Stimulated activated naive CD4-positive, alpha-beta T cell treated with Interleukin-2 at 50 U/mL for 16 hours (primary cell): ENCODE measurements at regions not wholly inside any gene's neighbourhood (a gene's known extent, or its start where the extent isn't known, plus 50 kb on each side); places are given as distances from the start of the nearest gene placed in this dataset.

Experiments
- DNase-seq: peaks from one replicate; lab custom pipeline; 2025; lab: John Stamatoyannopoulos, UW

GRCh38 chr5:56545016-56545415 lies 270.3 kb upstream of the MAP3K1 start:
- DNase-seq = no peak

GRCh38 chr5:56543441-56544388 lies 271.6 kb upstream of the MAP3K1 start:
- DNase-seq = no peak

- no peak for DNase-seq
These were observed 275.1 kb upstream of the MAP3K1 start for GRCh38 chr5:56540266-56540665.

DNA sequence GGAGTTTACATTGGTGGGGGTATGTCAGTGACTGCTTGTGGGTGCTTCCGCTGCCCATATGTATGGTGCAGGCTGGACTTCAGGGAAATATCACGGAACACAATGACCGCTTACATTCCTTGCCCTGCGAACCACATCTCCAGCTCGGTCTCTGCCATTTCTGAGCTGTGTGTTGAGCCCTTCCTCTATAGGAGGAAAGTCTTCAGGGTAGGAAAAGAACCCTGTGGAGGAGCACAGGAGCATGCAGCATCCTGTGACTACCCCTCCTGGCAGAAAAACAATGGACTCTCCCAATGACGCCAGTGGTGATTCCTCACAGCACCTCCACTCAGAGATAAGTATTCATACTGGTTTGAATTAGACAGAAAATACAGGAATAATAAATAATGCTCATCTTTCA lies 276.8 kb upstream of the MAP3K1 start:
- no peak for DNase-seq

GRCh38 chr5:56535347-56535746 lies 280.0 kb upstream of the MAP3K1 start:
- DNase-seq = no peak

DNA sequence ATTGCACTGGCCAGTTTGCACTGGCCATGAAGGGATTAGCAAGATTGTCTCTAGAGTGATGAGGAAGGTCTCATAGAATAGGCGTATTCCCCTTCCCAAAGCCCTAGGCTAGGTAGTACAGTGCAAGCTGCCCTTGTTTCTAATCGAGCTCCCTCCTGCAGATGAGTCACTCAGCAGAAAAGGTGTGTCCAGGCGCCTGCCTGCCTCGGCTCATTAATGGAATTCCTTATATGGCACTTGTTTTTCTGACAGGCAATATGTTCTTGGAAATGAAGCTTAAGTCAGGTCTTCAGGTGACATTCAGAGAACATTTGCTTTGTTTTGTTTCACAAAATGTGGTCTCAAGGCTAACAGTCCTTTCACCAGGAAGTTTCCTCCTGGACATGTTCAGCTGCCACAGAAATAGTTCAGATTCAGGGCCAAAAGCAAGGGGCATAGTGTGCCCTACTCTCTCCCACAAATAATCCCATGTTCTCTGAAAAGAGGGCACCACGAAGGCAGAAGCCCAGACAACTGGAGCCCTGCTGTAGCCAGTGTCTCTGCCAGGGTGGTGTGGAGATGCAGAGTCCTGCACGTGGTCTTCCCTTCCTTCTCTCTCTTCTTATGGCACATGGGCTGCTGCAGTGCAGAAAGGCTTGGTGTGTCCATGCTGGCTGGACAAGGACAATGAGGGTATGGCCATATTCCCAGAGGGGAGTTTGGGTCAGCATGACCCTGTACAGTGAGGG lies 281.1 kb upstream of the MAP3K1 start:
- DNase-seq = no peak

DNA sequence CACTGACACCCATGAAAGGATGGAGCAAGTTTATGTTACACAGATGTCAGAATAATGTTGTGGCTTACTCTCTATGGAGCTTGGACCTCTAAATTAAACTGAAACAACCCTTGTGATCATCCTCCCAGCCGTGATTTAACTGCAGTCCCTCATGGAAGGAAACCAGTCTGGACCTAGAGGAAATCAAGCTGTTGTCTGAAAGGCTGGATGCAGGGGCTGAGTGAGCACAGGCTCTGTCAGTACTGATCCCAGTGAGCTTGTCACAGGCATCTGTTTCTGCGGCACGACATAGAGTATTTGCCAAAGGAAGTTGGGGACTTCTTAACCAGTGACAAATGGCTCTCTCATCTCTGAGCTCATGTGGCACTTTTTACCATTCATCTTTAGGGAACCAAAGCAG lies 282.9 kb upstream of the MAP3K1 start:
- no peak for DNase-seq

GRCh38 chr5:56530626-56531138 lies 284.7 kb upstream of the MAP3K1 start:
- DNase-seq = no peak

- no peak for DNase-seq
These were observed 285.5 kb upstream of the MAP3K1 start for GRCh38 chr5:56529666-56530430.

DNA sequence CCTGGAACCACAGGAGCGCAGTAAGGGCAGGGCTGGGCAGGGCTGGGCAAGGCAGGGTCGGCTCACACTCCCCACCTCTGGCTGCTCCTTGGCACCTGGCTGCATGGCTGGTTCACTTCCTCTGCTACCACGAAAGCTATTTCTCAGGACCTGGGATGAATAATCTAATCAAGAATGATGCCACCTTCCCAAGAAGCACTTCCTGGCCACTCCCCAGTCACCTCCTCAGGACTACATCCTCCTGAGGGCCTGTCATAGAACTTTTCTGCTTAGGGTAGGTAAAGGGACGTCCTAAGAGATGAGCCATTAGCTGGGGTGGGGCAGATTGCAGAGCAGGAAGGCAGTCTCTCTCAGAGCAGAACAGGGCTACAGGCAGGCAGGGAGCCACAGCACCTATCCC lies 288.2 kb upstream of the MAP3K1 start:
- no peak for DNase-seq

- DNase-seq = no peak
These were observed 290.2 kb upstream of the MAP3K1 start for GRCh38 chr5:56525113-56525512.

DNA sequence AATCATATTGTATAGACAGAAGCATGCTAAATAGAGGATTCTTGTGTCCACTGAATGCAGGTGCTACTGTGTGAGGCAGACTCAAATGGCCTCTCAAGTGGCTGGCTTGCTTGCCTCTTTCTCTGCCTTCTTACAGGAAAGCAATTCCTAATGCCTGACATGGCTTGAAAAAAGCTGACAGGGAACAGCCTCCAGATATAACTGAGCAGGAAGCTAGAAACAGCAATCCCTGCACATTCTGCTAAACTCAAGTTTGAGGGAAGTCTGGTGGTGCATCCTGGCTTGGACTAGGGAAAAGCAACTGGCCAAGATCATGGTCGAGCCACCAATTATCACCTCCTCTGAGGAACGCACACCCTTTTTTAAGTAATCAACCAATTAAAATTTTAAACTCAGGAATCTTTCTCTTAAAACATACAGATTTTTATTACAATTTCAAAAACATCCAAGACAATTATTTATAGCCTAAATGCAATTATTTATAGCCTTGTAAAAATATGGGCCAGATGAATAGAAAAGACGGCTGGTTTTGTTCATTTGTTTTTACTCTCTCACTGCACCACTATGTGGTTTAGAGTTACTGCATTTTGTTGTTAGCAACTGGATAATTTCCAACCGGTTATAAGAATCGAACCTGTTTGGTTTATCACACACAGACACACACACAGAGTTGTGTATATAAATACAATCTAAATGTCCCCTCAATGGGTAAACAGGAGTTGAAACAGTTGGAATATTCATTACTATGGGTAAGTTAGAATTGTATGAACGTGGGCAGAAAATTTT lies 290.9 kb upstream of the ANKRD55 start:
- no peak for DNase-seq

DNA sequence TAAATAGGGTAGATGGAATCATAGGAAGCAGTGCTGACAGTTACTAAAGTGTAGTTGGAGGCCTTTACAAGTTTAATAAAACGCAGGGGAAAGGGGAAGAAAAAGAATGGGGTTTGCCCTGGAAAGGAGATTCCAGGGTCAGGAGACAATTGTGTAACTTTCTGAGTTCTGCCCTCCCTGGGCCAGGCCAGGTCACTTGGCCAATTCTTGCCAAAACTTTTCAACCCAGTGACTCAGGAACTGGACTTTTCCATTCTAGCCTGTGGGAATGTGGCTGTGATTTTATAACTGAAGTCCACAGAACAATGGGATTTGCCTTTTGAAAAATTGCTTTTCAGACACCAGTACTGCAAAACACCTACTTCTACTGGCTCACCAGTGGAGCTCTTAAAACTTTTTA lies 289.8 kb upstream of the ANKRD55 start:
- DNase-seq = no peak

- no peak for DNase-seq
These were observed 289.0 kb upstream of the ANKRD55 start for GRCh38 chr5:56522169-56522568.

GRCh38 chr5:56520986-56521730 lies 288.0 kb upstream of the ANKRD55 start:
- DNase-seq = no peak

- DNase-seq = no peak
These were observed 285.7 kb upstream of the ANKRD55 start for GRCh38 chr5:56518820-56519219.

DNA sequence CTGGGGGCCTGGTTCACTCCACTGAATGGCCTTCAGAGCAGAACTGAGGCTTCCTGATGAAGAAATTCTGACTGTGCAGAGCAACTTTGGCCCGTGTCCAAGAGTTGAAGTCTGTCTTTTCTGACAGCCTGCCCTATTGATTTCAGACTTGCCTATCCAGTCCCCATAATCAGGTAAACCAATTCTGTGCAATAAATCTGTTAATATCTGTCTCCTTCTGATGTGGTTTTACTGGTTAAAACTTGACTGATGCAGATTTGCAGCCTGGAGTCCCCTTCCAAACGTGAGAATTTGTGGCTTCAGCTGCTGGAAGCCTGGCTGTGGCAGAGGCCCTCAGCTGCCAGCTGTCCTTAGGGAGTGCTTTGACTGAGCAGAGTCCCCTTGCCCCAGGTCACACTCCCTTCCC lies 283.9 kb upstream of the ANKRD55 start:
- DNase-seq = no peak

DNA sequence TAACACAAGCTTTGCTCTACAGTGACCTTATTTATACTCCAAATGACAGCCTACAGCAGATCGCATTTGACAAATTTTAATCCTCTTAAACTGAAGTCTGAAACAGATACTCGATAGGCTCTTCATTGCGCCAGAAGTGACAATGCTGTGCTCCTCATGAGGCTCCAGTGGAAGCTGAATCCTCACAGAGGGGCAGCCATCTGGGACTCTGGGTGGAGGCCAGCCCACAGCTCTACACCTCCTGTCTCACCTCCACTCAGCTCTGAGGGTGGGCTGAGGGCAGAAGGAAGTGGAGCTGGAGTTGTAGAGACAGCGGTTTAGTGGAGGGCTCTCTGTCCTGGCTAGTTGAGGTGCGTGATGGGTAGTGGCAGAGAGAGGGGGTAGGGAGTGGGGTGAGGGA lies 283.3 kb upstream of the ANKRD55 start:
- no peak for DNase-seq

- no peak for DNase-seq
These were observed 282.9 kb upstream of the ANKRD55 start for GRCh38 chr5:56516035-56516434.

DNA sequence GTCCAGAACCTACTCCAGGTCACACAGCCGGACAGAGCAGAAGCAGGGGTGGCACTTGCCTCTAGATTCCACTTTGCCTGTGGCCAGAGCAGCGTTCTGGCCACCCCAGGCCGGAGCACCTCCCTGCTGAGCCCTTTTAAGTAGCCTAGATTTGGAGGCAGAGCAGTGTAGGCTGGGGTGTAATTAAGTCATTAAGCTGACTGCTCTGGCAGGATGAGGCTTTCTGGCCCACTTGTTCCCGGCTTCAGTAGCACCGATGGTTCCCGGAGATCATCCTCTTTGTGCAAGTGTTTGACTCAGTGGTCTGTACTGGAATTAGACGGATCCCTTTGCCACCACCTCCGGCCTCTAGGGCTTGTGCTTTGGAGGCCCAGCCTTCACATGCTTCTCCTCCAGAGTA lies 281.9 kb upstream of the ANKRD55 start:
- DNase-seq = no peak

GRCh38 chr5:56514245-56514644 lies 281.1 kb upstream of the ANKRD55 start:
- DNase-seq = no peak
